ENCODE measurements at regions not wholly inside any gene's neighbourhood (a gene's known extent, or its start where the extent isn't known, plus 50 kb on each side); places are given as distances from the start of the nearest gene placed in this dataset.

GRCh38 chr12:131529196-131530040 is 181.5 kb upstream of the SFSWAP start:
- no peak for TF ChIP-seq POLR2A (IDR thresholded peaks at IDR 0.05)
- TF ChIP-seq, protein P1, sequence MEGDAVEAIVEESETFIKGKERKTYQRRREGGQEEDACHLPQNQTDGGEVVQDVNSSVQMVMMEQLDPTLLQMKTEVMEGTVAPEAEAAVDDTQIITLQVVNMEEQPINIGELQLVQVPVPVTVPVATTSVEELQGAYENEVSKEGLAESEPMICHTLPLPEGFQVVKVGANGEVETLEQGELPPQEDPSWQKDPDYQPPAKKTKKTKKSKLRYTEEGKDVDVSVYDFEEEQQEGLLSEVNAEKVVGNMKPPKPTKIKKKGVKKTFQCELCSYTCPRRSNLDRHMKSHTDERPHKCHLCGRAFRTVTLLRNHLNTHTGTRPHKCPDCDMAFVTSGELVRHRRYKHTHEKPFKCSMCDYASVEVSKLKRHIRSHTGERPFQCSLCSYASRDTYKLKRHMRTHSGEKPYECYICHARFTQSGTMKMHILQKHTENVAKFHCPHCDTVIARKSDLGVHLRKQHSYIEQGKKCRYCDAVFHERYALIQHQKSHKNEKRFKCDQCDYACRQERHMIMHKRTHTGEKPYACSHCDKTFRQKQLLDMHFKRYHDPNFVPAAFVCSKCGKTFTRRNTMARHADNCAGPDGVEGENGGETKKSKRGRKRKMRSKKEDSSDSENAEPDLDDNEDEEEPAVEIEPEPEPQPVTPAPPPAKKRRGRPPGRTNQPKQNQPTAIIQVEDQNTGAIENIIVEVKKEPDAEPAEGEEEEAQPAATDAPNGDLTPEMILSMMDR (IDR thresholded peaks at IDR 0.05): no peak

Measured in lower leg skin (tissue), 3 donors.